Sigmoid colon (tissue), 4 donors: ENCODE measurements at regions not wholly inside any gene's neighbourhood (a gene's known extent, or its start where the extent isn't known, plus 50 kb on each side); places are given as distances from the start of the nearest gene placed in this dataset.
"Not testable (repeated sequence)": the region's sequence is repeated elsewhere in the genome, so short reads cannot be mapped to it uniquely, and the experiment has no call there.

ENCODE experiments used
- EP300 ChIP-seq, 4 donors: sonication (generic); formaldehyde crosslinking; IDR thresholded peaks; one replicate each; pipeline ENCODE4 v1.6.1; 2017; ENCODE audit warnings: antibody characterized with exemption in 4 of 4
- POLR2A ChIP-seq, 2 donors: fragments of 450-650 bp; IDR thresholded peaks; one replicate each; pipeline ENCODE4 v1.6.1; 2016; ENCODE audit warnings: antibody characterized with exemption in 2 of 2, mild to moderate bottlenecking in 2 of 2, moderate library complexity in 2 of 2
- POLR2AphosphoS5 ChIP-seq, 4 donors: sonication (generic); formaldehyde crosslinking; IDR thresholded peaks; one replicate each; pipeline ENCODE4 v1.6.1; 2017; ENCODE audit warnings: antibody characterized with exemption in 4 of 4
- TF ChIP-seq, protein P1 (sequence below), 4 experiments: fragments of 450-650 bp in 3 of 4; fragments of 200-600 bp in 1 of 4; IDR thresholded peaks; one replicate each; pipeline ENCODE4 v1.5.1; 2016 to 2019; ENCODE audit warnings: antibody characterized with exemption in 4 of 4, mild to moderate bottlenecking in 3 of 4, moderate library complexity in 2 of 4

DNA sequence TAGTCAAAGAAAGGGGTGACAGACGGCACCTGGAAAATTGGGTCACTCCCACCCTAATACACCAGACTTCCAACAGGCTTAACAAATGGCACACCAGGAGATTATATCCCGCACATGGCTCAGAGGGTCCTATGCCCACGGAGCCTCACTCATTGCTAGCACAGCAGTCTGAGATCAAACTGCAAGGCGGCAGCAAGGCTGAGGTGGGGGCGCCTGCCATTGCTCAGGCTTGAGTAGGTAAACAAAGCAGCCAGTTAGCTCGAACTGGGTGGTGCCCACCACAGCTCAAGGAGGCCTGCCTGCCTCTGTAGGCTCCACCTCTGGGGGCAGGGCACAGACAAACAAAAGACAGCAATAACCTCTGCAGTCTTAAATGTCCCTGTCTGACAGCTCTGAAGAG, 482.5 kb downstream of the SUCLG1 start:
- TF ChIP-seq, protein P1, sequence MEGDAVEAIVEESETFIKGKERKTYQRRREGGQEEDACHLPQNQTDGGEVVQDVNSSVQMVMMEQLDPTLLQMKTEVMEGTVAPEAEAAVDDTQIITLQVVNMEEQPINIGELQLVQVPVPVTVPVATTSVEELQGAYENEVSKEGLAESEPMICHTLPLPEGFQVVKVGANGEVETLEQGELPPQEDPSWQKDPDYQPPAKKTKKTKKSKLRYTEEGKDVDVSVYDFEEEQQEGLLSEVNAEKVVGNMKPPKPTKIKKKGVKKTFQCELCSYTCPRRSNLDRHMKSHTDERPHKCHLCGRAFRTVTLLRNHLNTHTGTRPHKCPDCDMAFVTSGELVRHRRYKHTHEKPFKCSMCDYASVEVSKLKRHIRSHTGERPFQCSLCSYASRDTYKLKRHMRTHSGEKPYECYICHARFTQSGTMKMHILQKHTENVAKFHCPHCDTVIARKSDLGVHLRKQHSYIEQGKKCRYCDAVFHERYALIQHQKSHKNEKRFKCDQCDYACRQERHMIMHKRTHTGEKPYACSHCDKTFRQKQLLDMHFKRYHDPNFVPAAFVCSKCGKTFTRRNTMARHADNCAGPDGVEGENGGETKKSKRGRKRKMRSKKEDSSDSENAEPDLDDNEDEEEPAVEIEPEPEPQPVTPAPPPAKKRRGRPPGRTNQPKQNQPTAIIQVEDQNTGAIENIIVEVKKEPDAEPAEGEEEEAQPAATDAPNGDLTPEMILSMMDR (IDR thresholded peaks at IDR 0.05) = not testable (repeated sequence)
- TF ChIP-seq POLR2AphosphoS5, POLR2A, EP300 (IDR thresholded peaks at IDR 0.05): not testable (repeated sequence)
